LNCaP clone FGC (cell line): ENCODE measurements at regions not wholly inside any gene's neighbourhood (a gene's known extent, or its start where the extent isn't known, plus 50 kb on each side); places are given as distances from the start of the nearest gene placed in this dataset.

Experiments used
- DNase-seq: peaks from one replicate; pipeline ENCODE4 v3.0.0-alpha.2; 2011; ENCODE audit warnings: low read depth
- H3K4me3 ChIP-seq: 2 replicates; pipeline ENCODE4 v1.5.1; 2011; ENCODE audit warnings: mild to moderate bottlenecking, low read depth, low read length, control low read depth
- TF ChIP-seq, protein P1 (sequence below): IDR thresholded peaks from 2 replicates; pipeline ENCODE4 v1.5.1; 2012; ENCODE audit warnings: mild to moderate bottlenecking; ENCODE audit not compliant: control insufficient read depth, insufficient read depth; ENCODE audit errors: extremely low read depth

DNA sequence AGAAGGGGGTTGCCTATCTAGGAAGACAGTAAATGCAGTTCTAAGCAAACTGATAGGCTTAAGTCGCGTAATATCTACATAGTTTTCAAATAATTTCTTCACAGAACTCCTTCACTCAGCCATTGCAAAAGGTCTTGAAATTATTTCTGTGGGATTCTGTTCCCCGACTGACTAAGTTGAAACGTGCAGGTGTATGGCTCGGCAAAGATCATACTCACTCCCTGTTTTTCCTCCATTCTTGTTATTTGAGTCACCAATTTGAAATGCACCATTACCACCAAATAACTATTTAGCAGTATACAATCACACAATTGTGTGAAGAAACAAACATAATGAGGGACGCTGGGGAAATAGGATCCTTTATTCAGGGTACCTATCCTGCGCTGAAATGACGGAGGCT lies 771.1 kb downstream of the GATA3 start:
- no peak overlapping the region for H3K4me3 ChIP-seq
- TF ChIP-seq, protein P1, sequence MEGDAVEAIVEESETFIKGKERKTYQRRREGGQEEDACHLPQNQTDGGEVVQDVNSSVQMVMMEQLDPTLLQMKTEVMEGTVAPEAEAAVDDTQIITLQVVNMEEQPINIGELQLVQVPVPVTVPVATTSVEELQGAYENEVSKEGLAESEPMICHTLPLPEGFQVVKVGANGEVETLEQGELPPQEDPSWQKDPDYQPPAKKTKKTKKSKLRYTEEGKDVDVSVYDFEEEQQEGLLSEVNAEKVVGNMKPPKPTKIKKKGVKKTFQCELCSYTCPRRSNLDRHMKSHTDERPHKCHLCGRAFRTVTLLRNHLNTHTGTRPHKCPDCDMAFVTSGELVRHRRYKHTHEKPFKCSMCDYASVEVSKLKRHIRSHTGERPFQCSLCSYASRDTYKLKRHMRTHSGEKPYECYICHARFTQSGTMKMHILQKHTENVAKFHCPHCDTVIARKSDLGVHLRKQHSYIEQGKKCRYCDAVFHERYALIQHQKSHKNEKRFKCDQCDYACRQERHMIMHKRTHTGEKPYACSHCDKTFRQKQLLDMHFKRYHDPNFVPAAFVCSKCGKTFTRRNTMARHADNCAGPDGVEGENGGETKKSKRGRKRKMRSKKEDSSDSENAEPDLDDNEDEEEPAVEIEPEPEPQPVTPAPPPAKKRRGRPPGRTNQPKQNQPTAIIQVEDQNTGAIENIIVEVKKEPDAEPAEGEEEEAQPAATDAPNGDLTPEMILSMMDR: no peak
- DNase-seq: no peak

DNA sequence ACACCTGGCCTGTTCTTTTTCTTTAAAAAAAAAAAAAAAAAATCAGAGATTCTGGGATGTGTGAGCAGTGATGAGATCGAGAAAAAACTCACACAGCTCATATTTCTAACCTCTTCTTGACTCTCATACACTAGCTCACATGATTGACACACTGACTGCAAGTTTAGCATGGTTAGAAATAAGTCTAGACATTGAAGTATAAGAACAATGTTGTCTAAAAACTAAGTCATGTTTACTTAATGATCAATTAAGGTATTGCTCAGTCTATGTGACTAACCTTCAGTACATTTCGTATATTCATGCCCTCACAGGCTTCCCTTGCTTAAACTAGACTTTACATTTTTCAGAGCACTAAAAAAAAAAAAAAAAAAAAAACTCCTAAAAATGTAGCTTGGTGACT lies 775.1 kb downstream of the GATA3 start:
- DNase-seq: no peak
- no peak overlapping the region for H3K4me3 ChIP-seq
- TF ChIP-seq, protein P1: no peak

DNA sequence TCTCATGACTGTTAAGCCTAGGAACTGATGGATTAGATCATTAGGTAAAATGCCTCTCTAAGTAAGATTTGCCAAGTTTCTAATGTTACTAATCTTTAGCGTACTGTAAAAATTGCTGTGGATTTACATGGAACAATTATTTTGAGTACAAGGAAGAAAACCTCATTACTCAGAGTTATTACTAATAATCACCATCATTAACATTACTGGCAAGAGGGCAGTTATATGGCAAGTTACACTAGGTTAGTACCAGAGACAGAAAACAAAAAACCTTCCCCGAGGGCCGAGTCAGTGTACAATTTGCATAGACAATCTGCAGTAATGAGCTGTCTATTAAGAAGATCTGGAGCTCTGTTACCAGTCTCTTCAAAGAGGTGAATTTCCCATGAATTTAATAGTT lies 775.6 kb downstream of the GATA3 start:
- DNase-seq: no peak
- TF ChIP-seq, protein P1: no peak
- H3K4me3 ChIP-seq: no peak overlapping the region

DNA sequence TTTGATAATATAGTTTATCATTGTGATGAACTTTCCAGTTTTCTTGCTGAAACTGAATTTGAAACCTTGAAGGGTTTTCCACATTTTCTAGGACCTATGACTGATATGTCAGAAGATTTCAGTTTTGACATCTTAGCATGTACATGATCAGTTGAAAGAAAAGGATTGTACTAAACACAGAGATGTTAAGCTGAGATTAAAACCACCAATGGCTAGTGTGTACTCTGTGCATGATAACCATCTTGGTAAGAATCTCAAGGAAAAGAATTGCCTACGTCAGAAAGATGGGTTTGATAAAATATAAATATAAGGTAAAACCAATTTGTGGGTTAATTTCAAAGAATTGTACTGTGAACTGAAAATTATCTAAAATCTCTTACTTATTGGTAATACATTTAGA lies 776.4 kb downstream of the GATA3 start:
- TF ChIP-seq, protein P1: no peak
- no peak overlapping the region for H3K4me3 ChIP-seq
- DNase-seq: no peak

DNA sequence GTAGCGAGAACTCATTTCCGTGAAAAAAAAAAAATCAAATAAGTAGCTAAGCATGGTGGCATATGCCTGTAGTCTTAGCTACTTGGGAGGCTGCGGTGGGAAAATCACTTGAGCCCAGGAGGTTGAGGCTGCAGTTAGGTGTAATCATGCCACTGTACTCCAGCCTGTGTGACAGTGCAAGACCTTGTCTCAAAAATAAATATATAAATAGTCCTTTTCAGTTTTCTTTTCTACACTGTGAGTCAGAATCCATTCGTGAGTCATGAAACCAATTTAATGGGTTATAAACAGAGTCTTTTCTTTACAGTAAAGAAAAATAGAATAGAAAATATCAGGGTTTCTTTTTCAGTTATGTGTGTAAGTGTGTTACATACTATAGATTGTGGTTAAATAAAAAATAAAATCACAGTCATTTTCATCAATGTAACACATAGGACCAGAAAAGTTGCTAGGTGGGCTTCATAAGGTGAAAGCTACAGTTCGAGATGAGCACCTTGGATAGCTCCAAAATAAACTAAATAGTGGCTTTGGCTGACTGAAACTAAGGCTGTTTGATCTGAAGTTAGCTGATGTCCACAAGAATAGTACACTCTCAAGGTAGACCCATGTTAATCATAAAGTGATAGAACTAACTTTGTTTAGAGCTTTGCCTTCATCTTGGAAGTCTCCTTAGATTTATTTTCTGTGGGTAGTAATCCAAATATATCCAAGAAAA lies 781.1 kb downstream of the GATA3 start:
- no peak overlapping the region for H3K4me3 ChIP-seq
- TF ChIP-seq, protein P1: no peak
- no peak for DNase-seq

DNA sequence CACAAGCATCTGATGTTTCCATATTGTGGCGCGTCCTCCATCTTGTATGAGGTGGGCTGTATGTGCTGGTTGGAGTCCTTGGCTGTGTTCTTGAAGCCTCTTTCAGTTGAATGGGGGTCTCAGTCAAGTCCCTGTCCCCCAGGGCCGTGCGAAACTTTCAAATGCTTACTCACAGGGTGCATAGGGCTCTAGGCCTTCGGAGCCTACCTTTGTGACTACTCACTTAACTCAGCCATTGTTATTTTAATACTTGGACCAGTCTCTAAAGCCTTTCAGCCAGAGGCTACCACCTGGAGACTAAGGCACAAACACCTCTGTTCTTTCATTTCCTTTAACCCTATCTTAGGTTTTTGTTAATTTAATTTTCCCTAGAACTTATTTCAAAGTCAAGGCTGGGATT lies 785.9 kb downstream of the GATA3 start:
- no peak for DNase-seq
- no peak overlapping the region for H3K4me3 ChIP-seq
- TF ChIP-seq, protein P1: no peak

DNA sequence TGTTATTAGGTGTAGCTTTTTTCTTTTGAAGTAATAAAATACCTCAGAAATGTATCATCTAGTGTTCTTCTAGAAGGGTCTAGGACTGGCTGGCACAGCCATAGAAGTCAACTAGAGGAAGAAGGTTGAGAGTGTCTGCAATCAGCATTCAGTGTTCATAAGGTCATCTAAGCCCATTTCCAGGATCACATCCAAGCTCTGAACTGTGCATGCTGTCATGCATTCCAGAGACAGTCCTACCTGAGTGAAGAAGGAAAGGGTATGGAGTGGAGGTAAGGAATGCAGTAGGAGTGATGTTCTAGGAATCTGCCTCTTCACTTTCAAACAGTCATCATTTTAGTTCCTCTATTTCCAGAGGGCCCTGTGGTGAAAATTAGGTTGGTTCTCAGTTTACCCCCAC lies 789.7 kb downstream of the GATA3 start:
- no peak for DNase-seq
- no peak overlapping the region for H3K4me3 ChIP-seq
- TF ChIP-seq, protein P1: no peak
